ENCODE measurements at regions not wholly inside any gene's neighbourhood (a gene's known extent, or its start where the extent isn't known, plus 50 kb on each side); places are given as distances from the start of the nearest gene placed in this dataset.

DNA sequence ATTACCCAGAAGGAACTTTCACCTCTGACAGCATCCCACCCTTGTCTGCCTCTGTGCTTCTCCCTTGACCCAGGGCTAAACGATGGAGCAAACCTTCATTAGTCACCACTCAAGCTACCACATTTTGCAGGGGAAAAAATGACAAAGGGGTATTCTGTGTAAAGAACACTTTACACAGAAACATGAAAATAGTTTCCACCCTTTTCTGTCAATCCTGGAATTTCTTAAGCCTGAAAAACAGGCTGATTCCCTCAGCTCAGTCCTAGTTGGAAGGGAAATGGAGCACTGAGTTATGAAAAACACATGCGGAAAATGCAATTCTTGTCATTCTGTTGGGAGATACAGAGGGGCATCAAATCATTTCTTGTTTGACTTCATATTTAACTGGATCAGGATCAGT lies 175.0 kb upstream of the HNRNPA3 start:
- DNase-seq = no peak

DNA sequence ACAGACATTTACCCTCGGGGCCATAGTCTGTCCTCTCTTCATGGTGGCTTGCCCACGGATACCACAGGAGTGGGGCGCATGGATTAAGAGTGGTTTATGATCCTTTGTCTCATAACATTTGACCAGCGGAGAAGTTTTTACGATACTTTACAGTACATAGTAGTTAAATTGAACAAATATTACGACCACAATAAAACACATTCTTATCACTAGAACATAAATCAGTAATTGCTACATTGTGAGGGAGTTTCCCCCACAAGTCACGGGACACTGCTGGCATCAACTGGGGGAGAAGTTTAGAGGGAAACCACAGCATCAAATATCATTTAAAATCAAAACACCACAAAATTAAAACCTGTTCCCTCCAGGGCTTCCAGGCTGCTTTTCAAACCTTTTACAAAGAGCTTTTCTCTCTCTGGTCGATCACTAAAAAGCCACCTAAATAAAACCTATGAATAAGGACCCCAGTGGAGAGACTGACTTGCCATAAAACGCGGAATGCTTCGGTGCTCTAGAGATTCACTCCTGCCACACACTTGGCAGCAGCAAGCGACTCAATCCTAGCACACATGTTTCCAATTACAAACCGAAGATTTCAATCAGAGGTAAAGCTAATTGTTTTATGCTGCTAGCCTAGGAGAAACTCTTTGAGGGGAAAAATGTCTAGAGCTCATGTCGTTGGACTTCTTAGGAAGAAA lies 173.7 kb upstream of the HNRNPA3 start:
- DNase-seq = no peak

DNA sequence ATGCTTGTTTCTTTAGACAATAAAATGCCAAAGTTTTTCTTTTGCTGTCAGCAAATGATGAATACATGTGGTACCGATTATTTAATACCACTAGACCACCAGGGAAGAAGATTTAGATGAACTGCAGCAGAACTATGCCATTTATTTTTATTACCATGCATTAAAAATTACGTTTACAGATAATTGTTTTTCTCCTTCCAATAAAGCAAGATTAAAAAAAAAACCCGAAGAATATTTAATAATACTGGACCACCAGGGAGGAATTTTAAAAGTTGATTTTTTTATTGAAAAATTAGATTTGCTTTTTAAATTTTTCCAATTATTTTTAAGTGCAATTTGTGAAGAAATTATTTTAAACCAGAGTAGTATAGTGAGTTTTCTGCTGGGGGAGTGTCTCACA lies 170.3 kb upstream of the HNRNPA3 start:
- no peak for DNase-seq

DNA sequence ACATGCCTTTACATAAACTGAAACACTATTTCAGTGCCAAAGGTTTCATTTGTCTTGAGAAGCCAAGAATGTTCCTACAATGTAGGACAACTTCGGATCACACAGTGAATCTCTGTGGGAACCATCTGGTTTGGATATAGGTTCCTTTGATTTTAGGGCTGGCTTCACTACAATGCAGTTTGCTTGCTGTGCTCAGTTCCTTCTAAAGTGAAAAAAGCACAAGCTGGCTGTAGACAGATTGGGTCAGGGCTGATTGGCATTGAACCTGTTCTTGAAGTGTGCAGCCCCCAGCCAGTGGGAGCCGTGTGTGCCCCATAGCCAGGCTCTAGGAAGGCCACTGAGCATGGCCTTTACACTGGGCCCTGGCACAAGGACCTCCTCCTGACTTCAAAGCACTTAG lies 167.9 kb upstream of the HNRNPA3 start:
- DNase-seq = no peak

DNA sequence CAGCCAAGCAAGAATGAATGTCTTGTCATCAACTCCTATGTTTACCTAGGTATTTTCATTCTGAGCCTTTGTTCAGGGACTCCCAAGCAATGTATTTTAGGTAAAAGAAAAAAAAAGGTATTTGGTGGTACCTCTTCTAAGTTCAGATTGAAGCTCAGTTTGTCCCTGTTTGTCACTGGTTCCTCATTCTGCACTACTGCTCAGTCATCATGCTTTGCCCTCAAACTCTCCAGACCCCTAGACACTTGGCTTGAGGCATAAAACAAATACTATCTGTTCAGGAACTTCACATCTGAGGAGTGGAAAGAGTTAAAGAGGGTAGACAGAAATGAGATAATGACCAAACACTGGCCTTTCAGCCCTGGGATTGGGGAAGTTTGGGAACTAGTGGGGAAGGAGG lies 163.6 kb upstream of the HNRNPA3 start:
- DNase-seq = no peak

DNA sequence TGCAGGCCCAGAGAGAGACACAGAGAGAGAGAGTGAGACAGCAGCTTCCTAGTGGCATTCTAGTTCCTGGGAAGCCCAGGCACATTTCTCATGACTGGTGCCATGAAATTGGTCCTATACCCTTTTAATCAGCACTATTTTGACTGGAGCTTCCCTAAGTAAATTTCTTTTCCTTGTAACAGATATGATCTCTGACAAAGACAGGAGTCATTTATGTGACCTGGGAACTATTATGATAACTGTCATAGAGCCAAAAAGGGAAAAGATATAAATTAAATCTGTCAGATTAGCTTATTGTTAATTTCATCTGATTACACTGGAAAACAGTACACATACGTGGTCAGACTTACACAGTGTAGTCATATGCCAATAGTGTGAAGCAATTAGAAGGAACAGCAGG lies 161.3 kb upstream of the HNRNPA3 start:
- DNase-seq = no peak

DNA sequence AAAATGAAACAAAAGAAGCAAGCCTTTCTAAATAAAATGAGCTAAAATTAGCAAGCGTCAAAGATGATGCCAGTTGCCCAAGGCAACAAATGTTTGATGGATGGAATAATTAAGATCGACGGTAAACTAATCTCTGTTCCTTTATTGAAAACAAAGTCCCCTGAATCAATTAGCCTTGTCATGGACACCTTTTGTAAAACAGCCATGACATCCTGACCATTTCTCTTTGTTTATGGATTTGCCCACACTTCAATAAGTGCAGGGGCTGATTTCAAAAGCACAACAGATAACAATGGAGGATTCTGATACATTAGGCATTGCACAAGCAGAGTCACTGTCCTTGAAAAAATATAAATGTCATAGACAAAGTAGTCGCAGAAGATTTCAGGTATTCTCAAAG lies 160.1 kb upstream of the HNRNPA3 start:
- DNase-seq = no peak

DNA sequence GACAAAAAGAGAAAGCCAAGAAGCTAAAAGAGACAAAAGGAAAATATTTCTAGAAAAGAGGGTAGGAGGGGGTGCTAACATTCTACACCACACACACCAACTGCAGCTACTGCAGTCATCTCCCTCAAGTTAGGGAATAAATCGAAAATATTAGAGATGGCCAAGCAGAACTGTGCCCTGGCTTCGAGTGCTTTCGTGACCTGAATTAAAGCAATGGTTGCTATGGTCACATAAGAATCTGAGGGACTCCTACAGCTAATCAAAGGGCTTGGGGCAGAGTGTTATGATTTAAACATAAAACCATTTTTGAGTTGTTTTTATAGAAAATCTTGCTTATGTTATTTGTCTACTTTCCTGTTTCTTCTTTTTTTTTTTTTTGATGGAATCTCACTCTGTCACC lies 159.6 kb upstream of the HNRNPA3 start:
- DNase-seq = no peak

DNA sequence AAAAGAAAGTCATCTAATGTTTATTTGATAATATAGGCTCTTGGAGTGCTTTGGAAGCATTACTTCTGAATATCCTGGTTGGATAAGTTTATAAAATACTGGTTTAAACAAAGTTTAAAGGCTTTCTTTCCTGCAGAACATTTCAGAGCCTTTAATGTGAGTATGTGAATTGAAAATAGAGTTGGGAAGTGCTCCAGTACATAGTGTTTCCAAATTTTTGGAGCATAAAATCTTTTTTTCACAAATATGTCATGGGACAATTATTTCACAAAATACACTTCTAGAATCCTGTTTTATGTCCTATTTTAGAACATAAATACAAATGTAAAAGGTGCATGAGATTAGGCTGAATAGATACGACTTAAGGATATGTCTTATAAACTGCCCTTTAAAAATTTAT lies 158.9 kb upstream of the HNRNPA3 start:
- no peak for DNase-seq

DNA sequence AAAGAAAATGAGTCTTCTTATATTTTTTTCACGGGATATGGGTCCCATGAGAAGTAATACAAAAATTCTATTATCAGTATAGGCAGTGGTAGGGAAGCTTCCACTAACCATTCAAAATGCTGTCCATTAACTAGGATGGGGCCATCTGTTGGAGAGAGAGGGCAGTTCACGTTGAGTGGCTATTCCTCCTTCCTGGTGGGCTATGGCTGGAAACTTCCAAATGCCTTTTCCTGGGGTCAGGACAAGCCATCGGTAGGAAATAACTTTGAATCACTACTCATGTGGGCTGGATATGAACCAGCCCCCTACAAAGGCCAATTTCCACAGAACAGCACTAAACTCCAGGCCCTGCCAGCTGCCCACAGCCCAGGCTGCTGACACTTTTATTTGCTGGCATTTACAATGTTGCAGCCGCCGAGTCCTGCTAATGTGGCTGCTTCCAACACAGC lies 156.1 kb upstream of the HNRNPA3 start:
- DNase-seq = no peak

DNA sequence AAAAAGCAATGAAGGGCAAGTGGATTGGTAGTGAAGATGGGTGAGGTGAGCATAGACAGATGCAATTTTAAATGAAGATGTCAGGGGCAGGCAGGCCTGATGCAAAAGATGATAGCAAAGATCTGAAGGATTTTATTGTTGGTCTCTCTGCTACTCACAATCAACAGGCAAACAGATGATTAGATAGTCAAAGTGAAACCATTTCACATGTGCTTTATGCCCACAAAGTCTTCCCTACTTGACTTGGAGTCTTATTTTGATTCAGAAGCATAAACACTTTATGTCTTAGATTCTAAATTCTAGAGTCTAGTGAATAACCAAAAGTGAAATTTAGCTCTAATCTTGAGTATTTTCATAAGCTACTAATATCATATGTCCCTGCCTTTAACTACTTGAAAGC lies 153.8 kb upstream of the HNRNPA3 start:
- no peak for DNase-seq

DNA sequence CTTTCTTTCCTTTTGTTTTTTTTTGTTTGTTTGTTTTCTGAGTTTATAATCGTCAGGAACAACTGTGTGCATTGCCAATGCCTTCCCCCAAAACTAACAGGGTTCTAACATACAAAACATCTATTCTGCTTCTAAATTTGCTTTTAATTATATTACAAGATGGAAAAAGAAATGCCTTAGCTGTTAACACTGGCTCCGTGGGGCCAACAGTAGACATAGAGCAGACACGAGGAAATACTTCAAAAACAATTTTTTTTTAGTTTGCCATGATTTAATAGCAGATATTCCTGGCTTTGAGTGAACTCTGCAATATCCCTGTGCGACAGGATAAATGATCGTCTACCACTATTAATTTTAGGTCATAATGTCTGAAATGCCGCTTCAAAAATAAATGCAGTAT lies 153.3 kb upstream of the HNRNPA3 start:
- DNase-seq = no peak

DNA sequence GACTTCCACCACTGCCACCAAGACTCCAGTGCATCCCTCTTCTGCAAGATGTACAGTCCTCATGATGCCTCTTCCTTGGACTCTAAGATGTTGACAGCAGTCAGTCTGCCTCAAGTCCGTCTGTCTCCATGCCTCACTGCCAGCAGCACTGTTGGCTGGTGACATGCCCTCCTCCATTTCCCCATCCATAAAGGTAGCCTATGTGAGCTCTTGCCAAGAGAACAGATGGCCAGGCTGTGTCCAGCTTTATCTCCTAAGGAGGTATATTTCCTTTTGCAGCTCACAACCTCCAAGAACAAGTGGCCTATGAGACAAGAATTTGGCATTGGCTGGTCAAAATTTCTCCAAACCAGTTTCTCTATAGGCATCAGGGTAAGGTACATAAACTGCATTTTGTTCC lies 149.3 kb upstream of the HNRNPA3 start:
- DNase-seq = no peak

DNA sequence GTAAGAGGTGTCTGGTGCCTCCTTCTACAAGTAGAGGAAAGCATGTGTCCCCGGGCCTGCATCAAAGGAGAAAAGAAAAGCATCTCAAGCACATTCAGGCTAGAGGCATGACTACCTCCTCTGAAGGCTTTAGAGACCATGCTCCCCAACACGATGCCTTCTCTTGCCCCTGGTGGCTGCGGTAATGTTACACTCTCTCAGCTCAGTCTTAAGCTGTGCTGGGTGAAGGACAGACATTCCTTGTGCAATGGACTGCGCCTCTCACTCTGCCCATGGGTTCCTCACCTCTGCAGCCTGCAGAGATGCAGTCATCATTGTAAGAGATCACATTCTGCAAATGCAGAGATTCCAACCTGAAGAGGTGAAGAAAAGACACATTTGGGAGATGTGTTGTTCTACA lies 148.2 kb upstream of the HNRNPA3 start:
- no peak for DNase-seq

DNA sequence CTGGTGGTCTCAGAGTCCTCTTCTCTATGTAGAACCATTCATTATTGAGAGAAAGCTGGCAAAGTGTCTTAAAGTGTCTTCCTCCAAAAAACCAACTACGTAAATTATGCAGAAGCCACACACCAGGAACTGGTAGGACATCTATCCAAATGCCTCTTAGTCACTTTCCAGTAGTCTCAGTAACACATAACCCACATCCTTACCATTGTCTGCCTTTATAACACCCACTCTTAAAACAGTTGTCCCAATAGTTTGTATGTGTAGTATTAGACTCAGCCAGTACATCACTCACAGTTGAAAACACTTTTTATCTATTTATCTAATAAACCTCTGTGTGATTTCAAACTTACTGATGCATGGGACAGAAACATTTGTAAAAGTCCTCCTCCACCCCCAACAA lies 143.6 kb upstream of the HNRNPA3 start:
- no peak for DNase-seq

DNA sequence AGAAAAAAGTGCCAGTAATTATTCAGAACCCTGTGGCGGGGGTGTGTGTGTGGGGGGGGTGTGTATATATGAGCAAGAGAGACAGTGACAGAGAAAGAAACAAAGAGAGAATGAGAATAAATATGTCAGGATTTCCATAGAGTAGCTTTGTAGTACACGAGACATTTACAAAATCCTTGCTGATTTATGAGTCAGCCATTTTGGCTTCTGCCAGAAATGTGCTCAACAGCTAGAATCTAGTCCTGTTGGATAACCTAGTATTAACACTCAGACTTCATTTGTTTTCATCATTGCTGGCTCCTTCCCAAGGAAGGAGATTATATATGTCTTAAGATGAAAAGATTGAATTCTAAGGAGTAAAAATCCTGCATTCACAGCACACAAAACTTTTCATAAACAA lies 140.5 kb upstream of the HNRNPA3 start:
- no peak for DNase-seq

DNA sequence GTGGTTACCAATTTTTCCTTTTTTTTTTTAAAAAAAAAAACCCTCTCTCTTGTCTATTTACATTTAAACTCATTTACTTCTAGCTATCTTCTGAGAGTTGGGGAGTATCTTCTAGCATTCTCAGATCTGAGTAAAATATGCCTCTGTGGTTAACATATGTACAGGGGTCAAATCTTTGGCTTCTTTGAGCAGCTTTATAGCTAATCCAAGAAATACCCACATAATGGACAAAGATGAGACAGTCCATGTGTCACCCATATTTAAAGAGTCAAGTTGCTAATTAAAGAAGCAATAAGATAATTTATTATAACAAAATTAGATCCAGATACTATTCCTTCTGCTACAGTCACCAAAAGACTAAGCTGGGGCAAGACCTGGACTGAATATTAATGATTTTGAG lies 139.0 kb upstream of the HNRNPA3 start:
- DNase-seq = no peak

DNA sequence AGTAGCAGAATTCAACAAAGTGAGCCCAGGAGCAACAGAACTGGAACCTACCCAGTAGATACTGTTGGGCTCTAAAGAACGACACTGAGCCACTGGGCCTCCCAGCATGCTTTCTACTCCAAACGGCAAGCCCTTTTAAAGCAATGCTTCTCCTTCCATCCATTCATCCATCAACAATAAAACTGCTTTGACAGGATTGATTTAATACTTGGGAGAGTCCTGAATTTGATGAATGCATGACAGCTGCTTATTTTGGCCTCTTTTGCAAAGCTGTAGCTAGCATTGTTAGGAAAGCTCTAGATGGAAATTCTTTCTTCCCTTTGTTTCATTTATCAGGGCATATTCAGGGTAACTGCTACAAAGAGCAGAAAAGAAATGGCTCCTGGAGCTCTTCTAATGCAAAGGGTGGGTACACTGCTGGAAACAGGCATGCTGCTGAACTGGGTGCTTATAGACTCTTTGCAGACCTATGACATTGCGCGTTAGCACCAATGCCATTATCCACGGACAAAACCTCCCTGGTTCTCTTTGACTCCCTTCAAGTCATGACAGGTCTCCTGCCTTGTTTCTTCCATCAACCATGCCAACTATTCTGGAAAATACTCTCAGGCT lies 138.4 kb upstream of the HNRNPA3 start:
- no peak for DNase-seq

DNA sequence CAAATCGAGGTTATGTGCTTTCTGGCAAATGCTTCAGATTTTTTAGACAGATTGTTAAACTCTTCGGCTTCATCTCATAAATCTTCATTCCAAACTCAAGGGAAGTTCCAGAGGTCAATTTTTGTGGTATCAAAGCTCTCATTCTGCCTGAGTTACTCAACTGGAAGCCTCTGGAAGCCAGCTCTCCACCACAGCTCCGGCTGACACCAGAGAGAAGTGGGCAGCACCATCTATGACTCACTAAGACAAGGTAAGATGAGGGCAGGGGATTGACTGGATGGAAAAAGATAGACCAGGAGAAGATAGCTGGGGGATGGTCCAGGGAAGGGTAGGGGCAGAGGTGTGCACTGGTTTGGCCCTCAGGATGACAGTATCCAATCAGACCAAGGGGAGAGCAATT lies 137.3 kb upstream of the HNRNPA3 start:
- no peak for DNase-seq

DNA sequence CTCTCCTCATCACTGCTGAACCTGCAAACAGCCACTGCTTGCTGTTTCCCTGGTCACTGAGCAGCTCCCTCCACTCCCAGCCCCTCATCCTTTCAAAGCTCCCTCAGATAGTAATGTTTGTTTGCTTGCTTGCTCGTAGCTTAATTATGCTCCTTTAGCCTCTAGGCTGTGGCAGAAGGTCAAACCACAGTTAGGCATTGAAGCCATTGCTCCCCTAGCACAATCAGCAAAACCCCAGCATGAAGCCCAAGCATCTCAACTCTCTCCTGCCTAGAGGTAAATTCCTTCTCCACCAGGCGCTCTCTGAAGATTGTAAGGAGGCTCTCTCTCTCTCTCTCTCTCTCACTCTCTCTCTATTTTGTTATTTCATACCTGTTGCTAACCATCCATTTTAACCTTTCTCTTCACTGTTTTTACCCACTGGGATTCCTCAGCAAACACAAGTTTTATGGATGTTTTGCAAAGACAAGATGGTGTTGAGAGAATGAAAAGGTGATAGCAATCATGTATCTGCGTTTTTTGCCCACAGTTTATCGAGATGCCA lies 135.9 kb upstream of the HNRNPA3 start:
- DNase-seq = no peak

DNA sequence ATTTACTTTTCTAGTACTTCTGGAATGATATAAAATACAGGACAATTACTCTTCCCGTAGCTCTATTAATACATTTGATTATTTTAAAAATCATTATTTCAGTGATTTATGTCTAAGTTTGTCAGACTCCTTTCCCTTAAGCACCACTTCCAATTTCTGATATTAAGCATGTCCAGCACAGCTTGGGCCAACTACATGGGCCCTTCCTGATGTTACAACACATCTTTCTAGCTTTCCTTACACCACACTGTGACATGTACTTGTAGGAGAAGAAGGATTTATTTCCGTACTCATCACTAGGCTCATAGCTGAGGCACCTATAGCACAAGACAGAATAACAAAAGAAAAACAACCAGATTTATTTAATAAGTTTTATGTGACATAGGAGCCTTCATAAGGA lies 134.8 kb upstream of the HNRNPA3 start:
- no peak for DNase-seq

DNA sequence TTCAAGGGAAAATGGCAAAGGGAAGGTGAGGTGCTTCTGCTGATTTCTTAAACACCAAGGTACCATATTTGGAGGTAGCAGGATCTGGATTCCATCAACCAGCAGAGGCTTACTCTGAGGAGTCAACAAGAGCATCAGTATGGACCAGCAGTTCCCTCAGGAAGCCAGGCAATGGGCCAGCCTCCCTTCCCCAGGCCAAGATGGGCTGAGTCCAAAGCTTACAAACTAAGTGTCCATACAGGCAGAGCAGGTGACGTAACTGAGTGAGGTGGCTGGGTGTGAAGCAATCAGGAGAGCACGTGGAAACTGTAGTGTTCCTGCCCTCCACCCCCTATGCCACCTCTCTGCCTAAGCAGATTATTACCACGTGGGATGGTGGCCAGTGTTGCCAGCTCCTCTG lies 134.2 kb upstream of the HNRNPA3 start:
- DNase-seq = no peak

DNA sequence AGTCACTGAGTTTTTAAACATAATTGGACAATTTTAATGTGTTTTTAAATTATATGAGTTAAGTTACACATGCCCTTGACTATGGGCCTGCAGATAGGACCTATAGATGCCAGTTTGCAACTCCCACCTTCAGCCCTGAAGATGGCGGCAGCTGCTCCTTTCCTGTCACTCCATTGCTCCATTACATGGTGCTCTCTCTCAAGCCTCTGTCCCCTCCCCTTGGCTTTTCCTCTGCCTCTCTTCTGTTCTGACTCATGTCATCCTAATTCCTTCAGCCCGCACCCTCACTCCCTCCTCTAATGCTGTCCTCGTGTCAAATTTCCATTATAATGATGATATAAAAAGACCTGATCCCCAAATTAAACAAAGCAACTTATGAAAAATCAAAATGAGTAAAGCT lies 133.7 kb upstream of the HNRNPA3 start:
- no peak for DNase-seq

DNA sequence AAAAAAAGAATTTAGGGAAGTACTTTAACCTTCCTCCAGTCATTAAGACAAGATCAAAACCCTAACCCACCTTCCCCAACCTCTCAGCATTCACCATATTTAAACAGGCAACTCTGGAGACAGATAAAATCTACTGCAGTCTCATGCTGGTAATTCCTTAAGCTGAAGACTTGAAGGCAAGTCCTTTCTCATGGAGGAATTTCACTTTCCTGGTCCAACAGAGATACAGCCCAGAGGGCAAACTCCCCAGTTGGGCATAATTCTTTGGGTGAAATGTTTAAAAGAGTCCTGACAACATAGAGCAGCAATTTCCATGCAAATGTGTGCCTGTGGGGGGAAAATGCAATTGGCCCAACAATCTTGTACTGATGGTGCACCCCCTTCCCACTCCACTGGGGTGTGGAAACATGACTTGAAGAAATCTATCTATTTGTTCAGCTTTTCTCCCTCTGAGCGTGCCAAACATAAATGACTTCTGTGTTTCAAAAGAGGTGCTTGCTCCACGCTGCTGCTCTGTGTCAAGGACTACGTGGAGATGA lies 131.8 kb upstream of the HNRNPA3 start:
- no peak for DNase-seq

DNA sequence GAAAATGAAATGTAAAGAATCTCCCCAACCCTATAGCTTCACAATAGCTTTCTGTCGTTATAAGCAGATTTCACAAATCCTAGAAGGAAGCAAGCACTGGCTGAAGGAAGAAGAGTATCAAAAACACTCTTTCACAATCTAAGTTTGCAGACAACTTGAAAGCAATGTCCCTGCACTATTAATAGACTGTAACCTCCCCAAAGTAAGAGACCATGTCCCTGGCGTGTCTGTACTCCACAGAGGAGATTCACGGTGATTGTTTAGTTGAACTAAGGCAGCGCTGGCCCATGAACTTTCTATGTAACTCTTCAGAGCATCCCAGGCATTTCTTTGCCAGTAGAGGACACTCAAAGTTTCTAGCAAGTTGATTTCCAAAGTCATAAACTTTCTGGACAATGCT lies 128.0 kb upstream of the HNRNPA3 start:
- DNase-seq = no peak
